PC-9 (cell line): ENCODE measurements at regions not wholly inside any gene's neighbourhood (a gene's known extent, or its start where the extent isn't known, plus 50 kb on each side); places are given as distances from the start of the nearest gene placed in this dataset.

ENCODE experiments used
- BruUV-seq: library from RNA; stranded (reverse); fragments of 400-500 nt; replicated peaks from 2 replicates; lab custom pipeline; 2021; lab: Mats Ljungman, UMichigan
- CTCF ChIA-PET: fragments of 300-600 bp; sonication (Branson Sonifier 250); formaldehyde crosslinking; loops from one replicate; lab custom pipeline; 2022; ENCODE audit warnings: antibody characterized with exemption; lab: Charles Lee
- POLR2A ChIA-PET: fragments of 300-600 bp; sonication (Branson Sonifier 250); formaldehyde crosslinking; loops from one replicate; lab custom pipeline; 2022; ENCODE audit warnings: antibody characterized with exemption; ENCODE audit not compliant: unreplicated experiment; lab: Charles Lee
- DNase-seq, 2 experiments: peaks; one replicate each; pipeline versions ENCODE4 v3.0.0 to v3.0.0-alpha.2; 2015 to 2022; ENCODE audit warnings: mixed read lengths in 1 of 2
- H2AFZ ChIP-seq: fragments of 200-600 bp; sonication (generic); 2 replicates; pipeline ENCODE4 v1.8.1; 2017; ENCODE audit warnings: antibody characterized with exemption
- H3F3A ChIP-seq: fragments of 200-600 bp; sonication (generic); 2 replicates; pipeline ENCODE4 v1.8.1; 2017; ENCODE audit warnings: antibody characterized with exemption, mild to moderate bottlenecking, low read depth; ENCODE audit not compliant: insufficient read depth
- H3K27ac ChIP-seq: fragments of 200-600 bp; sonication (generic); 2 replicates; pipeline ENCODE4 v1.6.1; 2016; ENCODE audit warnings: mixed run types
- H3K27me3 ChIP-seq: fragments of 200-600 bp; sonication (generic); 2 replicates; pipeline ENCODE4 v1.6.1; 2016; ENCODE audit warnings: low read depth, mixed run types; ENCODE audit not compliant: insufficient read depth
- H3K36me3 ChIP-seq: fragments of 200-600 bp; sonication (generic); 2 replicates; pipeline ENCODE4 v1.6.1; 2016; ENCODE audit warnings: low read depth, mixed run types
- H3K4me1 ChIP-seq: fragments of 200-600 bp; sonication (generic); replicated peaks from 2 replicates; pipeline ENCODE4 v1.6.1; 2016; ENCODE audit warnings: mixed run types; ENCODE audit not compliant: insufficient read depth
- H3K4me2 ChIP-seq: fragments of 200-600 bp; sonication (generic); 2 replicates; pipeline ENCODE4 v1.6.1; 2017; ENCODE audit warnings: mixed run types
- H3K4me3 ChIP-seq: fragments of 200-600 bp; sonication (generic); 2 replicates; pipeline ENCODE4 v1.6.1; 2016; ENCODE audit warnings: mixed run types
- H3K79me2 ChIP-seq: fragments of 200-600 bp; sonication (generic); 2 replicates; pipeline ENCODE4 v1.6.1; 2017; ENCODE audit warnings: low read depth, mixed run types
- H3K9me2 ChIP-seq: fragments of 200-600 bp; sonication (generic); 2 replicates; pipeline ENCODE4 v1.8.1; 2017; ENCODE audit warnings: mild to moderate bottlenecking; ENCODE audit not compliant: insufficient read depth
- H3K9me3 ChIP-seq: fragments of 200-600 bp; sonication (generic); 2 replicates; pipeline ENCODE4 v1.8.1; 2016; ENCODE audit warnings: low read depth; ENCODE audit not compliant: insufficient read depth
- H4K20me1 ChIP-seq: fragments of 200-600 bp; sonication (generic); 2 replicates; pipeline ENCODE4 v1.8.1; 2017; ENCODE audit not compliant: insufficient read depth
- EZH2 ChIP-seq: fragments of 200-600 bp; sonication (generic); IDR thresholded peaks from 2 replicates; pipeline ENCODE4 v1.8.0; 2017; ENCODE audit warnings: antibody characterized with exemption, low read depth
- intact Hi-C: fragments of 100-400 bp; cut with micrococcal nuclease; formaldehyde crosslinking; loops from one replicate; pipeline ENCODE4 v1.10.0; 2022; ENCODE audit not compliant: unreplicated experiment
- TF ChIP-seq, protein P1 (sequence below): fragments of 200-600 bp; sonication (generic); conservative IDR thresholded peaks from 2 replicates; pipeline ENCODE4 v1.6.1; 2017; ENCODE audit warnings: mixed run types, antibody characterized with exemption, mild to moderate bottlenecking, moderate library complexity

DNA sequence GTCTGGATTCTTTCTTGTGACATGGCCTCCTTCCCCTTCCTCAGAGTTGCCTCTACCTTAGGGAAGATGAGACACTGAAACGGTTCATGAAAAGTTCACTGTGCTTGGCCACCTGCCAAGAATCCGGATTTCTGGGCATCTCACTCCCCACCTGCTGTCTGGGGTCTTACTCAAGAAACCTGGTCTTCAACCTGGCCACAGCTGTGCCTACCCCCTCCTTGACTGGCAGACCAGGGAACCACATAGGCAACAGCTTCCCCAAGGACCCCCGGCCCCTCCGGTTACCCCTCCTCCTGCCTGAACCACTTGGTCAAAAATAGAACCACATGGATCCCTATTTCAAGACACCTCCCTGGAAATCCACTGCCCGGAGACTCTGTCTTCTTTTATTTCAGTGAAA lies 58.7 kb upstream of the NANOS1 start:
- H3K4me2 ChIP-seq, result no peak overlapping the region
- H3K9me2 ChIP-seq, result no peaks in the 10 kb centered on the region
- no peak overlapping the region for H3K4me3 ChIP-seq
- no peaks in the 10 kb centered on the region for H4K20me1 ChIP-seq
- no peaks in the 10 kb centered on the region for H3K79me2 ChIP-seq
- H3K27me3 ChIP-seq, result no peaks in the 10 kb centered on the region
- no peaks in the 10 kb centered on the region for H3F3A ChIP-seq
- no peaks in the 10 kb centered on the region for H3K36me3 ChIP-seq
- no TSS peak for BruUV-seq
- CTCF ChIA-PET, result no interaction called here
- POLR2A ChIA-PET, result no interaction called here
- peaks cover 3% of the 10 kb centered on the region; the same call in 1 of the 2 replicates for H3K9me3 ChIP-seq
- DNase-seq, result no peak
- intact Hi-C loops, result no loop called here
- TF ChIP-seq, protein P1, sequence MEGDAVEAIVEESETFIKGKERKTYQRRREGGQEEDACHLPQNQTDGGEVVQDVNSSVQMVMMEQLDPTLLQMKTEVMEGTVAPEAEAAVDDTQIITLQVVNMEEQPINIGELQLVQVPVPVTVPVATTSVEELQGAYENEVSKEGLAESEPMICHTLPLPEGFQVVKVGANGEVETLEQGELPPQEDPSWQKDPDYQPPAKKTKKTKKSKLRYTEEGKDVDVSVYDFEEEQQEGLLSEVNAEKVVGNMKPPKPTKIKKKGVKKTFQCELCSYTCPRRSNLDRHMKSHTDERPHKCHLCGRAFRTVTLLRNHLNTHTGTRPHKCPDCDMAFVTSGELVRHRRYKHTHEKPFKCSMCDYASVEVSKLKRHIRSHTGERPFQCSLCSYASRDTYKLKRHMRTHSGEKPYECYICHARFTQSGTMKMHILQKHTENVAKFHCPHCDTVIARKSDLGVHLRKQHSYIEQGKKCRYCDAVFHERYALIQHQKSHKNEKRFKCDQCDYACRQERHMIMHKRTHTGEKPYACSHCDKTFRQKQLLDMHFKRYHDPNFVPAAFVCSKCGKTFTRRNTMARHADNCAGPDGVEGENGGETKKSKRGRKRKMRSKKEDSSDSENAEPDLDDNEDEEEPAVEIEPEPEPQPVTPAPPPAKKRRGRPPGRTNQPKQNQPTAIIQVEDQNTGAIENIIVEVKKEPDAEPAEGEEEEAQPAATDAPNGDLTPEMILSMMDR, result no peak
- TF ChIP-seq EZH2, result no peak
- H3K27ac ChIP-seq, result no peak overlapping the region
- no peak overlapping the region for H2AFZ ChIP-seq
- no peaks in the 10 kb centered on the region for H3K4me1 ChIP-seq

DNA sequence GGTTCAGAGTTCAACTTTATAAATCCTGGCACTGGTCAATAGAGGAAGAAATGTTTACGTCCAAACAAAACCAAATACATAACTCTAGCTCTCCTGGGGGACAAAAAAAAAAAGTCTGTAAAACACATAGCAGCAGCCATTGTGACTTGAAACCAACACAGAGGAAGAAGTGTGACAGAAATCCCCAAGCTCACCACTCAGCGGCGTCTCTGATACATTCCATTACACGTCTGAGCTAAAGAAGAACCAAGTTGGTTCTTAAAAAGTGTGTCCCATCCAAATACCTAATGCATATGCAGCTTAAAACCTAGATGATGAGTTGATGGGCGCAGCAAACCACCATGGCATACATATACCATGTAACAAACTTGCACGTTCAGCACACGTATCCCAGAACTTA lies 58.3 kb upstream of the NANOS1 start:
- Histone ChIP-seq H3K27ac (no peak overlapping the region), H3K9me2 (no peaks in the 10 kb centered on the region), H4K20me1 (no peaks in the 10 kb centered on the region), H3F3A (no peaks in the 10 kb centered on the region), H3K36me3 (no peaks in the 10 kb centered on the region), H3K4me1 (no peaks in the 10 kb centered on the region), H3K79me2 (no peaks in the 10 kb centered on the region), H3K27me3 (no peaks in the 10 kb centered on the region), H3K4me2 (no peak overlapping the region), H3K9me3 (peaks cover 3% of the 10 kb centered on the region; the same call in 1 of the 2 replicates), H2AFZ (no peak overlapping the region), H3K4me3 (no peak overlapping the region)
- TF ChIP-seq EZH2, result no peak
- TF ChIP-seq, protein P1, result no peak
- intact Hi-C loops, result no loop called here
- BruUV-seq, result no TSS peak
- no peak for DNase-seq
- POLR2A ChIA-PET, result no interaction called here
- CTCF ChIA-PET, result no interaction called here

DNA sequence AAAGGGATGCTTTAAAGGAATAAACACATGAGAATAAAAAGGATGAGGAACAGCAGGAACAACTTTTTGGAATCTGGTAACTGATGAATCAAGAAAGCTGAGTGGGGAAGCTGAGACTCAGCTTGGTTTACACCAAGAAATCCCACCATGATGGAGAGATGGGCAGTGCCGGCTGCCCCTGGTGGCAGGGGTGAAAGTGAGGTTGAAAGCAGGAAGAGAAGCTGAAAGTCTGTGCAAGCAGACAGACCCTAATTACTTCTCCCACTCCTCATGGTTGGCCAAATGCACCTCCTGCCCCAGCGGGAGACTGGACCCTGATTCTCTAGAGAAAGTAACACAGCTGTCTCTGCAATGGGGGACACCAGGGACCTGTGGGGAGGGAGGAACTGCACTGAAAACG lies 57.6 kb upstream of the NANOS1 start:
- Histone ChIP-seq H3K4me3 (no peak overlapping the region), H3K79me2 (no peaks in the 10 kb centered on the region), H3K4me2 (no peak overlapping the region), H4K20me1 (no peaks in the 10 kb centered on the region), H2AFZ (no peak overlapping the region), H3F3A (no peaks in the 10 kb centered on the region), H3K27me3 (no peaks in the 10 kb centered on the region), H3K27ac (no peak overlapping the region), H3K4me1 (0 out of 2 replicates have a peak, but pooled peaks cover under 1% of the 10 kb centered on the region), H3K9me2 (no peaks in the 10 kb centered on the region), H3K36me3 (no peaks in the 10 kb centered on the region), H3K9me3 (peaks cover 3% of the 10 kb centered on the region; the same call in 1 of the 2 replicates)
- DNase-seq, result no peak
- intact Hi-C loops, result no loop called here
- ChIA-PET POLR2A (no interaction called here), CTCF (interaction anchor here (0.6 kb wide), 1 partner anchor 687 kb away, joined by 3 read pairs; no protein-coding TSS in a partner anchor)
- TF ChIP-seq, protein P1, result no peak
- no peak for TF ChIP-seq EZH2
- no TSS peak for BruUV-seq
